HCT116 (cell line): ENCODE measurements at regions not wholly inside any gene's neighbourhood (a gene's known extent, or its start where the extent isn't known, plus 50 kb on each side); places are given as distances from the start of the nearest gene placed in this dataset.

ENCODE experiments used
- EZH2phosphoT487 ChIP-seq: fragments of 200-600 bp; IDR thresholded peaks from 2 replicates; pipeline ENCODE4 v1.6.1; 2018; ENCODE audit warnings: antibody characterized with exemption, borderline replicate concordance
- TF ChIP-seq, protein P1 (sequence below), 3 experiments: fragments of 200-600 bp in 1 of 3; sonication (generic) in 1 of 3; IDR thresholded peaks in 2 of 3; conservative IDR thresholded peaks in 1 of 3; 2 replicates each; pipeline ENCODE4 v1.5.1; 2012 to 2017; ENCODE audit warnings: low read depth in 2 of 3, low read length in 2 of 3, antibody characterized with exemption in 1 of 3, borderline replicate concordance in 1 of 3, control low read depth in 1 of 3, mild to moderate bottlenecking in 1 of 3, mixed read lengths in 1 of 3, mixed run types in 1 of 3, moderate library complexity in 1 of 3; ENCODE audit not compliant: insufficient read depth in 1 of 3
- TF ChIP-seq, protein P2 (sequence below): IDR thresholded peaks from 2 replicates; pipeline ENCODE4 v1.6.1; 2012

DNA sequence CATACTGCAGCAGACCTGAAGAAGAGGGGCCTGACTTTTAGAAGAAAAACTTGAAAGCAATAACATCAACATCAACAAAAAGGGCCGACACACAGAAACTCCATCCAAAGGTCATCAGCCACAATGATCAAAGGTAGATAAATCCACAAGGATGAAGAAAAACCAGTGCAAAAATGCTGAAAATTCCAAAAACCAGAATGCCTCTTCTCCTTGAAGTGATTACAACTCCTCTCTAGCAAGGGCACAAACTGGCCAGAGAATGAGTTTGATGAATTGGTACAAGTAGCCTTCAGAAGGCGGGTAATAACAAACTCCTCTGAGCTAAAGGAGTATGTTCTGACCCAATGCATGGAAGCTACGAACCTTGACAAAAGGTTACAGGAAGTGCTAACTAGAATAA, 186.2 kb upstream of the RAI14 start:
- TF ChIP-seq, protein P1, sequence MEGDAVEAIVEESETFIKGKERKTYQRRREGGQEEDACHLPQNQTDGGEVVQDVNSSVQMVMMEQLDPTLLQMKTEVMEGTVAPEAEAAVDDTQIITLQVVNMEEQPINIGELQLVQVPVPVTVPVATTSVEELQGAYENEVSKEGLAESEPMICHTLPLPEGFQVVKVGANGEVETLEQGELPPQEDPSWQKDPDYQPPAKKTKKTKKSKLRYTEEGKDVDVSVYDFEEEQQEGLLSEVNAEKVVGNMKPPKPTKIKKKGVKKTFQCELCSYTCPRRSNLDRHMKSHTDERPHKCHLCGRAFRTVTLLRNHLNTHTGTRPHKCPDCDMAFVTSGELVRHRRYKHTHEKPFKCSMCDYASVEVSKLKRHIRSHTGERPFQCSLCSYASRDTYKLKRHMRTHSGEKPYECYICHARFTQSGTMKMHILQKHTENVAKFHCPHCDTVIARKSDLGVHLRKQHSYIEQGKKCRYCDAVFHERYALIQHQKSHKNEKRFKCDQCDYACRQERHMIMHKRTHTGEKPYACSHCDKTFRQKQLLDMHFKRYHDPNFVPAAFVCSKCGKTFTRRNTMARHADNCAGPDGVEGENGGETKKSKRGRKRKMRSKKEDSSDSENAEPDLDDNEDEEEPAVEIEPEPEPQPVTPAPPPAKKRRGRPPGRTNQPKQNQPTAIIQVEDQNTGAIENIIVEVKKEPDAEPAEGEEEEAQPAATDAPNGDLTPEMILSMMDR (IDR thresholded peaks at IDR 0.05 in 2 of 3, conservative IDR thresholded peaks at IDR 0.05 in 1 of 3; ENCODE audit: borderline replicate concordance in 1 of 3, insufficient read depth in 1 of 3, low read depth in 2 of 3, low read length in 2 of 3): no peak
- TF ChIP-seq, protein P2, sequence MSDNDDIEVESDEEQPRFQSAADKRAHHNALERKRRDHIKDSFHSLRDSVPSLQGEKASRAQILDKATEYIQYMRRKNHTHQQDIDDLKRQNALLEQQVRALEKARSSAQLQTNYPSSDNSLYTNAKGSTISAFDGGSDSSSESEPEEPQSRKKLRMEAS: no peak
- no peak for TF ChIP-seq EZH2phosphoT487
